ENCODE measurements at regions not wholly inside any gene's neighbourhood (a gene's known extent, or its start where the extent isn't known, plus 50 kb on each side); places are given as distances from the start of the nearest gene placed in this dataset.

- TF ChIP-seq POLR2A (IDR thresholded peaks at IDR 0.05) (no peak), CTCF (IDR thresholded peaks at IDR 0.05 in 4 of 5, conservative IDR thresholded peaks at IDR 0.05 in 1 of 5) (no peak)
Observed at GRCh38 chr7:63867127-63867526, 131.5 kb upstream of the ZNF722 start.

Data from gastrocnemius medialis (tissue), 4 donors.